CD4-positive, alpha-beta T cell treated with Interferon alpha-2 for 1 hour (primary cell): ENCODE measurements at regions not wholly inside any gene's neighbourhood (a gene's known extent, or its start where the extent isn't known, plus 50 kb on each side); places are given as distances from the start of the nearest gene placed in this dataset.
"Not testable (repeated sequence)": the region's sequence is repeated elsewhere in the genome, so short reads cannot be mapped to it uniquely, and the experiment has no call there.

Experiments used
- DNase-seq, 2 donors: peaks; one replicate each; pipeline ENCODE4 v3.0.0-alpha.2; 2020 to 2022

DNA sequence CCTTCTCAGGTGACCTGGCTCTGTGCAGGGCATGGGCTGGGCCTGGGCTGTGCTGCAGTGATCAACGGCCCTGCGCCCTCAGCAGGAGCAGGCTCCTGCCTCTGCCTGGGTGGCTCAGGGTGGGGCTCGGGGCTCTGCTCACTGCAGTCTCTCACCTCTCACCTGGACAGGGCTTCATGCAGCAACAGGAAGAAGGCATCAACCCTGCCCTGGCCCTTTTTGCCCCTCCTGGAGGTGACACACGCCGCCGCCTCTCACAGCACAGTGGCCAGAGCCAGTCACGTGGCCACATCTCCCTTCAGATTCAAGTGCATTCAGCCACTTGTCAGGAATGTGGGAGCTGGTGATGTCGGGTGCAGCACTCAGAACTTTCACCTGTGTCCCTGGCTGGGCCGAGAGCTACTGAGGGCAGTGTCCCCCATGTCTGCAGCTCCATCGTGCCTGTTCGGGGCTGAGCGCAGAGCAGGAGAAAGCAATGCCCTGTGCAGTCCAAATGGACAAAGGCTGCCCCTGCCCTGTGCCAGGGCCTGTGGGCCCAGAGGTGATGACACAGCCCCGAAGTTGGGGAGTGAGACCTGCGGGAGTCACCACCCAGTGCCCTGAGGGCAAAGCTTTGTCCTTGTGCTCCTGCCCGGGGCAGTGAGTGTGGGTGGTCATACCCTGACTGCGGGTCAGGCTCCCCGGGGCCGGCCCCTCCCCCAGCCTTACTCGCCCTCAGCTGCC is 314.0 kb downstream of the PTPRU start:
- DNase-seq: no peak

GRCh38 chr1:29549728-29550118 is 313.4 kb downstream of the PTPRU start:
- not testable (repeated sequence) for DNase-seq

DNA sequence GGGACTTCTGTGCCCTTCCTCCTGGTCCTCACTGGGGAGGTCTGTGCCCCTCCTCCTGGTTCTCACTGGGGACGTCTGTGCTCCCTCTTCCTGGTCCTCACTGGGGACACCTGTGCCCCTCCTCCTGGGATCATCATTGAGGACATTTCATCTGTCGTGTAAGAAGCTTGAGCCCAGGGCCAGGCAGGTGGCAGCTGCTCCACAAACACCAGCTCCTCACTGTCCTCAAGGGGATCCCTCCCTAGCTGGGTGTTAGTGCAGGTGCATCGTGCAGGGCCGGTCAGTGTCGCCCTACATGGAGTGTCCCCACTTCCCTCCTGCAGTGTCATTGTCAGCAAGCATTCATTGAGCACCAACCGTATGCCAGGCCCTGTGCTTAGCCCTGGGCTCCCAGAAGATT is 312.7 kb downstream of the PTPRU start:
- no peak for DNase-seq

DNA sequence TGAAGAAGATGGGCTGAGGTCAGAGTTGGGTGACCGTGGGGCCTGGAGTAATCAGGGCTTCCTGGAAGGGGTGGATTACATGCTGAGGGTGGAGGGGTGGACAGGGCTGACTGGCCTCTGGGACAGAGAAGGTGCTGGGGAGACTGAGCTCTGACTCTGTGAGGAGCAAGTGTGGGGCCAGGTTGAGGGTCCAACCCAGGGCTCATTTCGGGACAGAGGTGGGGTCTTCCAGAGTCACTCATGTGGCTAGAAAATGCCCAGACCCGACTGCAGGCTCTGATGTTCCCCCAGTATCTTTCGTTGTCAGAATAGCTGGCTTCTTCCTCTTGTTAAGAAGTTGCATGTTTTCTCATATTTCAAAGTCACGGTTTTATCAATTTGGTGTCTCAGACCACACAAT is 311.8 kb downstream of the PTPRU start:
- no peak for DNase-seq

DNA sequence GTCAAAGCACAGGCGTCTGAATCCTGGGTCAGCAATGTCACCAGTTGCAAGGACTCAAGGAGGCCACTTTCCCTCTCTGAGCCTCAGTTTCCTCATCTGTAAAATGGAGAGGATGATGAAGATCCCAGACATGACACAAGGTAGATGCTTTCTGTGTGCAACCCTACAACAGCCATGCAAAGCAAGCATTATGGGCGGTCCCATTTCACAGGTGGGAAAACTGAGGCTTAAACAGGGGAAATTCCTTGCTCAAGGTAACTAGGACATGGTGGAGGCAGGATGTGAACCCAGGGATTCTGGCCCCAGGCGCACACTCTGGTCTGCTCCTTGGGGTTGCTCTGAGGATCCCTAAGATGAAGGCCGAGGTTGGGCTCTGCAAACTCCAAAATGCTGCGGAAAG is 311.0 kb downstream of the PTPRU start:
- no peak for DNase-seq

DNA sequence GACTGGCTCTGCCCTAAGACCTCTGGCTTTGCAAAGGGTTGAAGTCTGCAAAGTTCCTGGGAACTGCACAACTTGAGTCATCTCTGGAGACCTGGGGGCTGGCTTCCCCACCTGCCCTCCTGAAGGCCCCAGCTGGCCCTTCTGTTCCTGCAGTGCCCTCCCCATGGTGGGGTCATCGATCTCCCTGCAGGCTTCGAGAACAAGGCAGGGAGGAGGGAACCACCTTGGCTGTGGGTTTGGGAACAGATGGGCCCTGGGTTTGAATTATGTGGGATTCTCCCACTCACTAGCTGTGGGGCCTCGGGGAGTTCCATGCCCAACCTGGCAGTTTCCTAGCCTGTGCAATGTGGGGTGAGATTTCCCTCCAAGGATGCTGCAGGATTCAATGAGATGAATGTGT is 310.2 kb downstream of the PTPRU start:
- DNase-seq: no peak

DNA sequence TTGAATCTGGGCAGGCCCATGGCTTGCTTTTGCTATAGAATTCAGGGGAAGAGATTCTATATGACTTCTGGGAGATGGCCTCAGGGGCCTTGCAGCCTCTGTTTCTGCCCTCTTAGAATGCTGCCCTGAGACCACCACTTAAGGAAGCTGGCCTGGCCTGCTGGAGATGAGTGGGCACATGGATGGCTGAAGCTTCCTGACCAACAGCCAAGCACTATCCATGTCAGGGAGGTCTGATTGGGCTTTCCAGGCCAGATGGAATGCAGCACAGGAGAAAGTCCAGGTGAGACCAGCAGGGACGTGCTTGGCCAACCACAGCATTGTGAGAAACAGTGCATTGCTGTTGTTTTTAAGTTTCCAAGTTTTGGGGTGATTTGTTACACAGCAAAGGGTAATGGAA is 308.1 kb downstream of the PTPRU start:
- no peak for DNase-seq

- DNase-seq: no peak
Measured at GRCh38 chr1:29543586-29543985, 307.3 kb downstream of the PTPRU start.

DNA sequence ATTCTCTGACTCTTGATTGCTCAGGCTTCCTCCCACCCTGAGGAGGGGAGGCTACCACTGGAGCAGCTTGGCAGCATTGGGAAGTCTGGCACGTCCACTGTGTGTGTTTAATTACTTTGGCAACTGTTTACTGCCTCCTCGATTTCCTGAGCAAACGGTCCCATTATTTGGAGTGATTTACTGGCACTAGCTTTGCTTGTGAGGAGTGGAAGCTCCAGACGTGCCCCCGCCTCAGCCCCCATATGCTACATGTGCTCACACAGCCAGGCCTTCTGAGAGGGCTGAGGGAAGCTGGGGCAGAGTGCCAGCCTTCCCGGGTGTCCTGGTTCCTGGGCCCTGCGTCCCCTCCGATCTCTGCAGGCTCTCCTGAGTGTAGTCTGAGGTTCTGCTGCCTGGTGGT is 306.2 kb downstream of the PTPRU start:
- no peak for DNase-seq

DNA sequence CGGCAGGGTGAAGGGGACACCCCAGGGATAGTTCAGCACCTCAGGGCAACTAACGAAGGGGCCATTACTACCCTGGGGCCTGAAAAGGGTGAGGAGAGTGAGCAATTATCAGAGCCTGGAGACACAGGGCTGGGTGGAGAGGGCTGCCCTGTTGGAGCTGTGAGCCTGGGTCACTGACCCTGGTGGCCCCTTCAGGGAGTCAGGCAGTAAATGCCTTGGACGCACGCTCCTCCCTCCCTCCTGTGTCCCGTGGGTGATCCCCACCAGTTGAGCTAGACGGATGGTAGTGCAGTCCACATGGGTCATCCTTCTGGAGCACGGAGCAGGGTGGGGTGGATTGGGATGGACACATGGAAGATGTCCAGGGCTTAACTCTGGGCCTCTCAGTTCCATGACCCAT is 305.3 kb downstream of the PTPRU start:
- no peak for DNase-seq

DNA sequence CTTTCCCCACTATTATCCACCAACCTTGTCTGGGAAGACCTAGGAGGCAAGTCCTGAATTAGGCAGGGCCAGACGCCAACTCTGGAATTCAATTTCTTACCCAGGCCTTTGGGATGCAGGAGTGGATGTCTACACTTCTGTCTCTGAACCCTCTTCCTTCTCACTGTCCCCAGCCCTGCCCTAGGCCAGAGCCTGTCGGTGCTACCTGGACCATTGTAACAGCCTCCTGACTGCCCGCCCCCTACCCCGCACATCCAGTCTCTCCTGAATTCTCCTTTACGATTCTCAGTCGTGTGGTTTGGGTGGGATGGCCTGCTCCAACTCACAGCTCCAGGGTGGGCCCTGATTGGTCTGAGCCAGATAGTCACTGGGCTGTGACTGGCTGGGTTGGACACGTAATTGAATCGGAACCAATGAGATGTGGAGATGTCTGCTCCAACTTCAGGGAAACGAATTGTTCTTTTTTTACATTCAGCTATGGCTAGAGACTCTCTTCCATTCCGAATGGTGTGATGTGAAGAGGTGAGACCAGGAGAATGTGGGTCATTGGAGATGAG is 304.6 kb downstream of the PTPRU start:
- no peak for DNase-seq

- no peak for DNase-seq
Measured at GRCh38 chr1:29539971-29540370, 303.6 kb downstream of the PTPRU start.

- no peak for DNase-seq
Measured at GRCh38 chr1:29538586-29538985, 302.3 kb downstream of the PTPRU start.

- DNase-seq: no peak
Measured at GRCh38 chr1:29532751-29533150, 296.4 kb downstream of the PTPRU start.

DNA sequence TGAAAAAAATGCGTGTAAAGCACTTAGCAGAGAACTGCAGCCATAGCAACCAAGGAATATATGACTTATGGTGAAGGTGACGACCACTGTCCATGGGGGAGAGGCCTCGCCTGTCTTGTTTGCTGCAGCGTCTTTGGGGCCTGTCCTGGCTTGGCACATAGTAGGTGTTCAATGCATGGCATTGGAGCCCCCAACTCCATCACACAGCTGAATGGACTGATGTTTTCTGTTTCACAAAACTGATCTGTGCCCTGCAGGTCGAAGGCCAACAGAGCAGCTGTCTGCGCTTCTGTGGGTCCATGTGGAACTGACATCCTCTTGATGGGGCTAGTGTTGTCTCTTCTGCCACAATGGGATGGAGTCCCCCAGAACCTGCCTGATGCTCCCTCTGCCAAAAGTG is 296.0 kb downstream of the PTPRU start:
- no peak for DNase-seq

- DNase-seq: no peak
Measured at GRCh38 chr1:29531596-29531995, 295.3 kb downstream of the PTPRU start.

DNA sequence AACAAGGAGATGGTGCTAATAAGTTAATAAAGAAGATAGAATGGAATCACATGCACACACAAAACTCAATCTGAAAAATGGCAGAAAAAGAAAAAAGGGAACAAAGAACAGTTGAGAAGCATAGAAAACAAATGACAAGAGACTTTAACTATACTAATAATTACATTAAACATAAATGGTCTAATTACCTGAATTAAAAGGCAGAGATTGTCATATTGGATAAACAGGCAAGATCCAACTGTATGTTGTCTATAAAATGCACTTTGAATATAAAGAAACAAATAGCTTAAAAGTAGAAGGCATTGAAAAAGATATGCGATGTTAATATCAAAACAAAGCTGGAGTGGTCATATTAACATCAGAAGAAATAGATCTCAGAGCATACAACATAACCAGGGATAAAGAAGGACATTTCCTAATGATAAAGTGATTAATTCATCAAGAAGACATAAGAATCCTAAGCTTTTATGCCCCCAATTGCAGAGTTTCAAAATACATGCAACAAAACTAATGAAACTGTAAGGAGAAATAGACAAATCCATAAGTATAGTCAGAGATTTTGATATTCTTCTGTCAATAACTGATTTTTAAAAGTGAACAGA is 293.5 kb downstream of the PTPRU start:
- DNase-seq: no peak

GRCh38 chr1:29527314-29528004 is 291.1 kb downstream of the PTPRU start:
- DNase-seq: no peak

GRCh38 chr1:29525941-29526340 is 289.6 kb downstream of the PTPRU start:
- no peak for DNase-seq

- no peak for DNase-seq
Measured at GRCh38 chr1:29524285-29525065, 288.2 kb downstream of the PTPRU start.

DNA sequence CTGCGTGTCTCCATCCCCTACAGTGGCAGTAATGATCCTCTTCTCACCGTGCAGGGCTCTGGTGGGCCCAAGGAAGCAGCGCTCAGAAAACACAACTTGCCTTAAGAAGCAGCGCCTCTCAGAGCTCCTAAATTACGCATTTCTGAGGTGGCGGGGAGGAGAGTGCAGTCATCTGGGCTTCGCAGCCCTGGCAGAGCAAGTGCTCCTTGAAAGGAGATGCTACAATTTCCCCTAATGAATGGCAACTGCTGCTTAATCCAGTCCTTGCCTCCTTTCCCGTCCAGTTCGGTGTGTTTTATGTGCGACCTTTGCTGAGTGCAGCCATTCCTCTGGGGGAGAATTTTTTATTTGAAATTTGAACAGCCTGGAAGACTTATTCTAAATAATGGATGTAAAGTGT is 287.3 kb downstream of the PTPRU start:
- no peak for DNase-seq

GRCh38 chr1:29523136-29523535 is 286.8 kb downstream of the PTPRU start:
- no peak for DNase-seq
